IPS-18c (cell line): ENCODE measurements at regions not wholly inside any gene's neighbourhood (a gene's known extent, or its start where the extent isn't known, plus 50 kb on each side); places are given as distances from the start of the nearest gene placed in this dataset.

ENCODE experiments used
- H3K4me3 ChIP-seq: 2 replicates; pipeline ENCODE4 v1.7.0; 2013; ENCODE audit warnings: low read depth, mild to moderate bottlenecking, low read length, moderate library complexity; ENCODE audit not compliant: insufficient read depth
- H3K9me3 ChIP-seq: one replicate; pipeline ENCODE4 v1.6.1; 2013; ENCODE audit warnings: mild to moderate bottlenecking, low read length, moderate library complexity; ENCODE audit not compliant: control insufficient read depth, insufficient read depth

GRCh38 chr4:110904435-110905065 lies 281.7 kb upstream of the PITX2 start:
- Histone ChIP-seq H3K4me3 (no peak overlapping the region), H3K9me3 (no peaks in the 10 kb centered on the region)

- Histone ChIP-seq H3K4me3 (no peak overlapping the region), H3K9me3 (no peaks in the 10 kb centered on the region)
Measured at GRCh38 chr4:110905367-110905766, 282.5 kb upstream of the PITX2 start.

- H3K9me3 ChIP-seq: no peaks in the 10 kb centered on the region
- H3K4me3 ChIP-seq: no peak overlapping the region
Measured at GRCh38 chr4:110907801-110908313, 285.0 kb upstream of the PITX2 start.

- H3K4me3 ChIP-seq: no peak overlapping the region
- H3K9me3 ChIP-seq: no peaks in the 10 kb centered on the region
Measured at GRCh38 chr4:110914791-110915190, 291.9 kb upstream of the PITX2 start.

- Histone ChIP-seq H3K9me3 (no peaks in the 10 kb centered on the region), H3K4me3 (no peak overlapping the region)
Measured at GRCh38 chr4:110915301-110915700, 292.4 kb upstream of the PITX2 start.

GRCh38 chr4:110916505-110916904 lies 293.6 kb upstream of the PITX2 start:
- Histone ChIP-seq H3K9me3 (no peaks in the 10 kb centered on the region), H3K4me3 (no peak overlapping the region)

GRCh38 chr4:110917835-110918234 lies 295.0 kb upstream of the PITX2 start:
- no peak overlapping the region for H3K4me3 ChIP-seq
- H3K9me3 ChIP-seq: no peaks in the 10 kb centered on the region

- H3K9me3 ChIP-seq: no peaks in the 10 kb centered on the region
- no peak overlapping the region for H3K4me3 ChIP-seq
Measured at GRCh38 chr4:110920990-110921389, 298.1 kb upstream of the PITX2 start.

- H3K4me3 ChIP-seq: no peak overlapping the region
Measured at GRCh38 chr4:110924761-110925160, 301.9 kb upstream of the PITX2 start.

GRCh38 chr4:110926841-110927400 lies 304.0 kb upstream of the PITX2 start:
- Histone ChIP-seq H3K4me3 (no peak overlapping the region), H3K9me3 (no peaks in the 10 kb centered on the region)

More at GRCh38 chr4:110924761-110925160, 301.9 kb upstream of the PITX2 start:
- no peaks in the 10 kb centered on the region for H3K9me3 ChIP-seq

GRCh38 chr4:110933341-110933740 lies 310.5 kb upstream of the PITX2 start:
- no peaks in the 10 kb centered on the region for H3K9me3 ChIP-seq
- no peak overlapping the region for H3K4me3 ChIP-seq

- no peaks in the 10 kb centered on the region for H3K9me3 ChIP-seq
- H3K4me3 ChIP-seq: no peak overlapping the region
Measured at GRCh38 chr4:110944501-110944900, 321.6 kb upstream of the PITX2 start.

GRCh38 chr4:110945600-110945999 lies 322.7 kb upstream of the PITX2 start:
- H3K4me3 ChIP-seq: no peak overlapping the region
- no peaks in the 10 kb centered on the region for H3K9me3 ChIP-seq

- no peak overlapping the region for H3K4me3 ChIP-seq
- no peaks in the 10 kb centered on the region for H3K9me3 ChIP-seq
Measured at GRCh38 chr4:110949542-110949941, 326.7 kb upstream of the PITX2 start.

GRCh38 chr4:110950731-110951130 lies 327.9 kb upstream of the PITX2 start:
- Histone ChIP-seq H3K4me3 (no peak overlapping the region), H3K9me3 (no peaks in the 10 kb centered on the region)

- no peak overlapping the region for H3K4me3 ChIP-seq
- H3K9me3 ChIP-seq: no peaks in the 10 kb centered on the region
Measured at GRCh38 chr4:110953191-110953590, 330.3 kb upstream of the PITX2 start.

- no peak overlapping the region for H3K4me3 ChIP-seq
Measured at GRCh38 chr4:110953898-110954297, 331.0 kb upstream of the PITX2 start.

GRCh38 chr4:110955748-110956147 lies 332.9 kb upstream of the PITX2 start:
- Histone ChIP-seq H3K9me3 (no peaks in the 10 kb centered on the region), H3K4me3 (no peak overlapping the region)

More at GRCh38 chr4:110953898-110954297, 331.0 kb upstream of the PITX2 start:
- H3K9me3 ChIP-seq: no peaks in the 10 kb centered on the region
